Upper lobe of right lung (tissue), 1 donor: ENCODE measurements at regions not wholly inside any gene's neighbourhood (a gene's known extent, or its start where the extent isn't known, plus 50 kb on each side); places are given as distances from the start of the nearest gene placed in this dataset.

ENCODE experiments used
- ATAC-seq: fragments of 200-7000 bp; cut with Tn5 transposase; one replicate; pipeline ENCODE4 v1.9.1; 2020; ENCODE audit warnings: mild to moderate bottlenecking, moderate library complexity
- DNase-seq: peaks from one replicate; pipeline ENCODE4 v3.0.0-alpha.2; 2020
- H3K27ac ChIP-seq: fragments of 200-600 bp; one replicate; pipeline ENCODE4 v1.8.0; 2022
- H3K27me3 ChIP-seq: fragments of 200-600 bp; one replicate; pipeline ENCODE4 v1.8.0; 2022; ENCODE audit warnings: mild to moderate bottlenecking
- H3K36me3 ChIP-seq: fragments of 200-600 bp; one replicate; pipeline ENCODE4 v1.8.0; 2022
- H3K4me1 ChIP-seq: fragments of 200-600 bp; one replicate; pipeline ENCODE4 v1.8.0; 2022
- H3K4me3 ChIP-seq: fragments of 200-600 bp; one replicate; pipeline ENCODE4 v1.8.0; 2022; ENCODE audit warnings: mild to moderate bottlenecking
- H3K9me3 ChIP-seq: fragments of 200-600 bp; one replicate; pipeline ENCODE4 v1.8.0; 2022
- intact Hi-C: fragments of 100-400 bp; cut with DNase I; formaldehyde crosslinking; loops from one replicate; pipeline ENCODE4 v1.11.0; 2022
- TF ChIP-seq, protein P1 (sequence below): fragments of 200-600 bp; IDR thresholded peaks from one replicate; pipeline ENCODE4 v1.8.0; 2022; ENCODE audit warnings: antibody characterized with exemption
- donor health status: DM: no; HTN: yes; CAD: no; lungs with severe emphysema.

DNA sequence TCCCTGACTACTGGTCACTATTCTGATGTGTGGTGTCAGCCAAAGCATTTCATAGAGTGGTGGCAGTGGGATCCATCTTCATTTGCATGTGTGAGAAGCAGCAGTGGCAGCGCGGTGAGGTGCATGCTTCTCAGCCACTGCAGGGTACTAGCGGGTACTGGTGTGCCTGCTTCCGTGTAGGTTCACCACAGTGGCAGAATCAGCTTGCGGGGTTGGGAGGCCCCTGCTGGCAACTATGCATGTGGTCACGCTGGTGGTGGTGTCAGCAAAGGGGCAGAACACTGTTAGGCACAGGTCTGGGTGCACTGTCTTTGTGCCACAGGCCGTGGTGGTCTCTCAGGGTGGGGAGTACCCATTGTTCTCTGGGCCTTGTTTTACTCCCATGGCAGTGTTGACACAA lies 286.4 kb upstream of the TENM4 start:
- H3K4me1 ChIP-seq: no peaks in the 10 kb centered on the region
- ATAC-seq (peak; percentile 16), DNase-seq (no peak)
- H3K27ac ChIP-seq: no peak overlapping the region
- TF ChIP-seq, protein P1, sequence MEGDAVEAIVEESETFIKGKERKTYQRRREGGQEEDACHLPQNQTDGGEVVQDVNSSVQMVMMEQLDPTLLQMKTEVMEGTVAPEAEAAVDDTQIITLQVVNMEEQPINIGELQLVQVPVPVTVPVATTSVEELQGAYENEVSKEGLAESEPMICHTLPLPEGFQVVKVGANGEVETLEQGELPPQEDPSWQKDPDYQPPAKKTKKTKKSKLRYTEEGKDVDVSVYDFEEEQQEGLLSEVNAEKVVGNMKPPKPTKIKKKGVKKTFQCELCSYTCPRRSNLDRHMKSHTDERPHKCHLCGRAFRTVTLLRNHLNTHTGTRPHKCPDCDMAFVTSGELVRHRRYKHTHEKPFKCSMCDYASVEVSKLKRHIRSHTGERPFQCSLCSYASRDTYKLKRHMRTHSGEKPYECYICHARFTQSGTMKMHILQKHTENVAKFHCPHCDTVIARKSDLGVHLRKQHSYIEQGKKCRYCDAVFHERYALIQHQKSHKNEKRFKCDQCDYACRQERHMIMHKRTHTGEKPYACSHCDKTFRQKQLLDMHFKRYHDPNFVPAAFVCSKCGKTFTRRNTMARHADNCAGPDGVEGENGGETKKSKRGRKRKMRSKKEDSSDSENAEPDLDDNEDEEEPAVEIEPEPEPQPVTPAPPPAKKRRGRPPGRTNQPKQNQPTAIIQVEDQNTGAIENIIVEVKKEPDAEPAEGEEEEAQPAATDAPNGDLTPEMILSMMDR: no peak
- no peak overlapping the region for H3K4me3 ChIP-seq
- no peaks in the 10 kb centered on the region for H3K36me3 ChIP-seq
- H3K9me3 ChIP-seq: no peaks in the 10 kb centered on the region
- intact Hi-C loops: no loop called here
- H3K27me3 ChIP-seq: no peaks in the 10 kb centered on the region

DNA sequence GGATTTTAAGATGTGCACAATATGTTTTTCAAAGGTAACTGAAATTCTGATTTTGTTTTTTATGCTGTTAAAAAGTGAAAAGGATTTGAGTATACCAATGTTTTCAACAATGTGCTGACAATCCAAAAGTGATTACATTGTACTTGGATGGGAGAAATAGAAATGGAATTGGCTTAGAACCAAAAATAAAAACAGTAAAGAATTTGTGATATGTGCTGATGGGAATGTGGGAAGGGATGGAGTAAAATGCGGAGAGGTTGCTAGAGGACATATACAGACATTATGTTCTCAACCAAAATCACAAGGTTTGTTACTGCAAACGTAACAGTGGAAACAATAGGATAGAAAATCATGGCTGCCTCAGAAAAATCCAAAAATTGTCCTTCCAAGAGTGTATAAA lies 279.3 kb upstream of the TENM4 start:
- no peaks in the 10 kb centered on the region for H3K27me3 ChIP-seq
- H3K9me3 ChIP-seq: no peaks in the 10 kb centered on the region
- H3K36me3 ChIP-seq: no peaks in the 10 kb centered on the region
- no peak overlapping the region for H3K4me3 ChIP-seq
- no peaks in the 10 kb centered on the region for H3K4me1 ChIP-seq
- no peak for DNase-seq
- TF ChIP-seq, protein P1: no peak
- no peak for ATAC-seq
- no peak overlapping the region for H3K27ac ChIP-seq
- intact Hi-C loops: no loop called here

DNA sequence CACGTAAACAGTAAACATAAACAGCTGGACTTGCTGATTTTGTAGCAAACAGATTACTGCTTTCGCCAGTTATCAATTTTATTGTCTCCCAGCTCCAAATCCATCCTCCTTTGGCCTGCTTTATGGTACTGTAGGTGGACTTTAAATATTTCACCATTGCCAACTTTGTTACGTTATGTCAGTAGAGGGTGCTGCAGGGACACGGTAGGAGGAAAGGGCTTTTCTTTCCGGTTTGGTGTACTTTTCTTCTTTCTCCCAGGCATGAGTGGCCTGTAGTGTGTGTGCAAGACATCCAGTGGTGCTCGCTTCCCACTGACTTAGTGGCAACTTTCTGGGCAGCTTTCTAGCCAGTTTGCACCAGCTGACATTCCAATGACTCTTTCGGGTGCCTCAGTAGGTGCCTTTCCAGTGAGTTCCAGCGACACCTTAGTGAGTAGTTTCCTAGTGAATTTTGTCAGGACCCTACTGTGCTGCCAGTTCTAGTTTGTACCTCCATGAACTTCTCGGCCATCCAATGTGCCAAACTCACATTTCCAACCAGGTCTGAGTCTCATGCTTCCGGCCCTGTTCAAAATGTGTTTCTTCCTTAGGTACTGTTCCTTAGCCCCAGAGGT lies 267.6 kb upstream of the TENM4 start:
- TF ChIP-seq, protein P1: peak; percentile 39
- no peaks in the 10 kb centered on the region for H3K4me1 ChIP-seq
- H3K36me3 ChIP-seq: no peaks in the 10 kb centered on the region
- intact Hi-C loops: no loop called here
- no peaks in the 10 kb centered on the region for H3K27me3 ChIP-seq
- ATAC-seq (peak; percentile 90), DNase-seq (no peak)
- H3K9me3 ChIP-seq: no peaks in the 10 kb centered on the region
- H3K4me3 ChIP-seq: no peak overlapping the region
- no peak overlapping the region for H3K27ac ChIP-seq

DNA sequence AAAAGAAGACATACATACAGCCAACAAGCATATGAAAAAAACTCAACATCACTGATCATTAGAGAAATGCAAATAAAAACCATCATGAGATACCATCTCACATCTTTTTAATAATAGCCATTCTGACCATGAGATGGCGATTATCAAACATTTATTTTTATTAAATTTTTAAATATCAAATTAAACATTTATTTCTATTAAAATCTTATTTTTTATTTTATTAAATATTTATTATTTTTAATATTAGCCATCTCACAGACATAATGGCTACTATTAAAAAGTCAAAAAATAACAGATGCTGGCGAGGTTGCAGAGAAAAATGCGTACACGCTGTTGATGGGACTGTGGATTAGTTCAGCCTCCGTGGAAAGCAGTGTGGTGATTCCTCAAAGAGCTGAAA lies 264.8 kb upstream of the TENM4 start:
- DNase-seq: no peak
- Histone ChIP-seq H3K27me3 (no peaks in the 10 kb centered on the region), H3K36me3 (no peaks in the 10 kb centered on the region), H3K9me3 (peaks cover 4% of the 10 kb centered on the region), H3K4me1 (no peaks in the 10 kb centered on the region), H3K4me3 (no peak overlapping the region), H3K27ac (no peak overlapping the region)
- intact Hi-C loops: no loop called here
- ATAC-seq: no peak
- TF ChIP-seq, protein P1: no peak

DNA sequence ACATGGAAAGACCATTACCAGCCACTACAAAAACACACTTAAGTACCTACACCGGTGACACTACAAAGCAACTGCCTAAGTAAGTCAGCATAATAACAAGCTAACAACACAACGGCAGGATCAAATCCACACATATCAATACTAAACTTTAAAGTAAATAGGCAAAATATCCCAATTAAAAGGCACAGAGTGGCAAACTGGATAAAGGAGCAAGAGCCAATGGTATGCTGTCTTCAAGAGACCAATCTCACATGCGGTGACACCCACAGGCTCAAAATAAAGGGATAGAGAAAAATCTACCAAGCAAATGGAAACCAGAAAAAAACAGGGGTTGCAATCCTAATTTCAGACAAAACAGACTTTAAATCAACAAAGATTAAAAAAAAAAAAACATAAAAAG lies 261.5 kb upstream of the TENM4 start:
- Histone ChIP-seq H3K4me1 (no peaks in the 10 kb centered on the region), H3K9me3 (peaks cover 4% of the 10 kb centered on the region), H3K4me3 (no peak overlapping the region), H3K27ac (no peak overlapping the region), H3K36me3 (no peaks in the 10 kb centered on the region), H3K27me3 (no peaks in the 10 kb centered on the region)
- intact Hi-C loops: no loop called here
- TF ChIP-seq, protein P1: no peak
- ATAC-seq (no peak), DNase-seq (no peak)

DNA sequence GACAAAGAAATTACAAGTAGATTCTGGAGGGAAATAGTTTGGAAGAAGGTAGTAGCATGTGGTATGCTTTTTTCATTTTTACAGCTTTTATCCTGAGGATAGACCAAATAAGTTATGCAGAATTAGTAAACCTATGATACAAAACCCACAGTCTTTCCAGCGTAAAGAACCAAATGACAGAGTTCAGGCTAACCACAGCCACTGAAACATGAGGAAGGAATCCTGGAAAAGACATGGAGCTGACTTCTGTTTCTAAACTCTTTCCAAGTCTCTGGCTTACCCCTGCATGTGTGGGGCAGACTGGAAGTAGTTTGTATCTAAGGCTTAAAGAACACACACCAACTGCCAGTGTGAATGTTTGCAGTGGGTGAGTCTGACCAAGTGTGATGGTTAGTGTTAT lies 258.4 kb upstream of the TENM4 start:
- no peaks in the 10 kb centered on the region for H3K27me3 ChIP-seq
- DNase-seq: no peak
- intact Hi-C loops: no loop called here
- no peak overlapping the region for H3K4me3 ChIP-seq
- no peak overlapping the region for H3K27ac ChIP-seq
- ATAC-seq: no peak
- H3K36me3 ChIP-seq: no peaks in the 10 kb centered on the region
- H3K9me3 ChIP-seq: peaks cover 4% of the 10 kb centered on the region
- TF ChIP-seq, protein P1: no peak
- no peaks in the 10 kb centered on the region for H3K4me1 ChIP-seq
